ENCODE measurements at regions not wholly inside any gene's neighbourhood (a gene's known extent, or its start where the extent isn't known, plus 50 kb on each side); places are given as distances from the start of the nearest gene placed in this dataset.

DNA sequence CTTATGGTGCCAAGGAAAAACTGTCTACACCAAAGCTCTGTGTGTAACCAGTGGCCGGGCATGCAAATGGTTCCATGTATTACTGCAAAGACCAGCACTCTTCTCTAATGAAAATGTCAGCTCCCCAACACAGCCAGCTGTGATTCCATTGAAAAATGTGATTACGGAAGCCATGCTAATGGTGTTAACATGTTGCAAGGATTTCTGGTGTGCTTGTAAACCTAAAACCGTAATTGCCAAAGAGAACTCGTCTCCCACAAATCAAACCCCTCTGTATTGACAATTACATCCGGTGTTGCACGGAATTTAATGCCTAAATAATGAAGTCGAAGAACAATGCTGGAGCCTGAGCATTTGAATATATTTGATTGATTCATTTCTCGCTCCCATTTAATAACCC is 351.7 kb downstream of the NPIPA8 start:
- no peak for DNase-seq
- no peaks in the 10 kb centered on the region for H3K4me1 Mint-ChIP-seq
- POLR2A ChIA-PET: no interaction called here
- no peaks in the 10 kb centered on the region for H3K36me3 Mint-ChIP-seq (ENCODE audit: low read depth)
- no peaks in the 10 kb centered on the region for H3K27me3 Mint-ChIP-seq
- H3K9me3 Mint-ChIP-seq: no peaks in the 10 kb centered on the region
- intact Hi-C loops (cut with micrococcal nuclease): no loop called here
- H3K4me3 Mint-ChIP-seq: no peak overlapping the region
- ATAC-seq (ENCODE audit: low read depth): no peak
- TF ChIP-seq, protein P1, sequence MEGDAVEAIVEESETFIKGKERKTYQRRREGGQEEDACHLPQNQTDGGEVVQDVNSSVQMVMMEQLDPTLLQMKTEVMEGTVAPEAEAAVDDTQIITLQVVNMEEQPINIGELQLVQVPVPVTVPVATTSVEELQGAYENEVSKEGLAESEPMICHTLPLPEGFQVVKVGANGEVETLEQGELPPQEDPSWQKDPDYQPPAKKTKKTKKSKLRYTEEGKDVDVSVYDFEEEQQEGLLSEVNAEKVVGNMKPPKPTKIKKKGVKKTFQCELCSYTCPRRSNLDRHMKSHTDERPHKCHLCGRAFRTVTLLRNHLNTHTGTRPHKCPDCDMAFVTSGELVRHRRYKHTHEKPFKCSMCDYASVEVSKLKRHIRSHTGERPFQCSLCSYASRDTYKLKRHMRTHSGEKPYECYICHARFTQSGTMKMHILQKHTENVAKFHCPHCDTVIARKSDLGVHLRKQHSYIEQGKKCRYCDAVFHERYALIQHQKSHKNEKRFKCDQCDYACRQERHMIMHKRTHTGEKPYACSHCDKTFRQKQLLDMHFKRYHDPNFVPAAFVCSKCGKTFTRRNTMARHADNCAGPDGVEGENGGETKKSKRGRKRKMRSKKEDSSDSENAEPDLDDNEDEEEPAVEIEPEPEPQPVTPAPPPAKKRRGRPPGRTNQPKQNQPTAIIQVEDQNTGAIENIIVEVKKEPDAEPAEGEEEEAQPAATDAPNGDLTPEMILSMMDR (IDR thresholded peaks at IDR 0.05): no peak
- CTCF ChIA-PET: no interaction called here
- no peak overlapping the region for H3K27ac Mint-ChIP-seq

DNA sequence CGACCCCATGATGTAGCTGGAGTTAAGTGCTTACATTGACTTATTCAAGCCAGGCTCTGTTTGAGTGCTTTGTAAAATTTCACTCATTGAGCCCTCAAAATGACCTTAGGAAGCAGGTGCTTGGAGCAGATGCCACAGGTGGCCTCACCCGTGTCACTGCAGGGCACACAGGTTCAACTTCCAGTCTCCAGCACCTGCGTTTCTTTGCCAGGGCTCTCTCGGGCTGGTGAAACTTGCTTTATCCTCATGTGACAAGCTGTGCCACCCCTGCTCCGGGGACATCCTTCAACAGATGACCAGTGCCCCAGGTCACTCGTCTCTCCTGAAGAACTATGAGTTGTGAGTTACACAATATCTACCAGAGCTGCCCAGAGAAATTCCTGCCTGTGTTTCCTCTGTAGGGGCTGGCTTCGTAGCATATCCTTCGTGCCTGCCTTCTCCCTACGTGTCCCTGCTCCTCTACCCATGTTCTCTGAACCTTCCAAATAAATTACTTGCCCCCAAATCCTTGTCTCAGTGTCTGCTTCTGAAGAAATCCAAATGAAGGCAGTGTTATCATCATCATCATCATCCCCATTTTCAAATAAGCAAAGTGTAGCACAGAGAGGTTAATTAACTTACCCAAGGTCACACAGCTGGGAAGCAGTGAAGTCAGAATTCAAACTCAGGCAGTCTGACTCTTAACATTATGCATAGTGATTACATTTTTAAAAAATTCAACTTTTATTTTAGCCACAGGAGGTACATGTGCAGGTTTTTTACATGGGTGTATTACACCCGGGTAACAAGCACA is 352.5 kb downstream of the NPIPA8 start:
- ATAC-seq (ENCODE audit: low read depth) (no peak), DNase-seq (no peak)
- Mint-ChIP-seq H3K27ac (no peak overlapping the region), H3K27me3 (no peaks in the 10 kb centered on the region), H3K36me3 (ENCODE audit: low read depth) (no peaks in the 10 kb centered on the region), H3K4me1 (no peaks in the 10 kb centered on the region), H3K4me3 (no peak overlapping the region), H3K9me3 (no peaks in the 10 kb centered on the region)
- TF ChIP-seq, protein P1 (IDR thresholded peaks at IDR 0.05): no peak
- POLR2A ChIA-PET: no interaction called here
- intact Hi-C loops (cut with micrococcal nuclease): no loop called here
- CTCF ChIA-PET: no interaction called here

DNA sequence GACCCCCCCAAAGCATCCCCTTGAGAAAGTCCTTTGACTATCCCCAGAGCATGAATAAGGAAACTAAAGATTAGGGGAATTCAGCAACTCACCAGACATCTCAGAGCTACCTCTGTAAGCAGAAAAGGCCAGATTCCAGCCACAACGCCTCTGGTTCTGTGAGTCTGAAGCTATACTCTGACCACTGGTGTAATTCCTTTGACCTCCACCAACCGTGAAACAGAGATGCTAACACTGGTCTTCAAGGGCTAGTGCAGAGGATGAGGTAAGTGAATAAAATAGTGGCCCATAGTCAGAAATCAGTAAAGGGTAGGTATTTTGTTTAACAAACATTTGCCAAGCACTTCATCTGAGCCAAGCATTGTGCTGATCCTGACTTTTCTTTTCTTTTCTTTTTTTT is 353.4 kb downstream of the NPIPA8 start:
- H3K9me3 Mint-ChIP-seq: peaks cover 4% of the 10 kb centered on the region
- TF ChIP-seq, protein P1 (IDR thresholded peaks at IDR 0.05): no peak
- H3K4me1 Mint-ChIP-seq: no peaks in the 10 kb centered on the region
- H3K36me3 Mint-ChIP-seq (ENCODE audit: low read depth): no peaks in the 10 kb centered on the region
- no peaks in the 10 kb centered on the region for H3K27me3 Mint-ChIP-seq
- H3K27ac Mint-ChIP-seq: no peak overlapping the region
- ATAC-seq (ENCODE audit: low read depth) (no peak), DNase-seq (no peak)
- ChIA-PET CTCF (no interaction called here), POLR2A (no interaction called here)
- intact Hi-C loops (cut with micrococcal nuclease): no loop called here
- H3K4me3 Mint-ChIP-seq: no peak overlapping the region

DNA sequence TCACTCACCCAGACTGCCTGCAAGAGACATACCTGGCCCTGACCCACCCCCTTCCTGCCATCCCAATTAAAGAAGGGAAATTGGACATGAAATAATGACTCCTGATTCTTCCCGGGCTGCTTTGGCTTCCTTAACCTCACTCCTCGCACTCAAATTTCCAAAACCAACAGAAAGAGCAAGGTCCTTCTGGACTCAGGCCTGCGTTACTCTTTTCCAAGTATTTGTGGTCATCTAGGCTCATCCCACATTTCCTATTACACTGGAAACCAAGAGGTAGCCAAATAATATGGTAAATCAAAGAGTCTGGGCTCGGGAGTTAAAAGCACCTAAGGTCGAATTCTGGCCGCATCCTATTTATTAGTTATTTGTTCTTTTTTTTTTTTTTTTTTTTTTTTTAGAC is 359.3 kb downstream of the NPIPA8 start:
- ATAC-seq (ENCODE audit: low read depth): no peak

DNA sequence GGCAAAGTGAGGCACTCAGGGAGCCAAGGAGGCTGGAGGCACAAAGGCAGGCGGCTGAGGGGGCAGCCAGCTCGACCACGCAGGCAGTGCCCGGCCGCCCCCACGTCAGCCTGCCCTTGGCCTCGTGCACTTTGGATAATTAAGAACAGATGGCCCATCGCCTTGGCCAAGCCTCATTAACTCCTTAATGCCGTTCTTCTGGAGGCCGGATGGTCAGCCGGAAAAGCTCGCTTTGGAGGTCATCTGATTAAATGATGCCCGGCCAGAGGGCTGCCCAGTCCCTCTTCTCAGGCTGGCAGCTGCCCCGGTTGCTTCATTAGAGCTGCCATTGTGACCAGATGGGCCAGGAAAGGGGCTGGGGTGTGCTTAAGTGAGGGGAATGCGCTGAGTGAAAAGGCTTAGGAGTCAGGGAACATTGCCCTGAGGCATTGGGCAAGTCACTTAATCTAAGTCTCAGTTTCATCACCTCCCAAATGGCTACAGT is 364.0 kb downstream of the NPIPA8 start:
- POLR2A ChIA-PET: no interaction called here
- CTCF ChIA-PET: no interaction called here
- no peaks in the 10 kb centered on the region for H3K4me1 Mint-ChIP-seq
- DNase-seq: no peak
- H3K36me3 Mint-ChIP-seq (ENCODE audit: low read depth): no peaks in the 10 kb centered on the region
- no peak overlapping the region for H3K4me3 Mint-ChIP-seq
- TF ChIP-seq, protein P1 (IDR thresholded peaks at IDR 0.05): no peak
- no peak overlapping the region for H3K27ac Mint-ChIP-seq
- intact Hi-C loops (cut with micrococcal nuclease): no loop called here
- H3K27me3 Mint-ChIP-seq: peaks cover 15% of the 10 kb centered on the region
- no peak for ATAC-seq (ENCODE audit: low read depth)
- H3K9me3 Mint-ChIP-seq: no peaks in the 10 kb centered on the region

More for the DNA sequence above, 359.3 kb downstream of the NPIPA8 start:
- ChIA-PET POLR2A (no interaction called here), CTCF (no interaction called here)
- Mint-ChIP-seq H3K27me3 (no peaks in the 10 kb centered on the region), H3K36me3 (ENCODE audit: low read depth) (no peaks in the 10 kb centered on the region), H3K27ac (no peak overlapping the region), H3K4me1 (no peaks in the 10 kb centered on the region), H3K9me3 (peaks cover 4% of the 10 kb centered on the region), H3K4me3 (no peak overlapping the region)
- intact Hi-C loops (cut with micrococcal nuclease): no loop called here
- TF ChIP-seq, protein P1 (IDR thresholded peaks at IDR 0.05): no peak
- no peak for DNase-seq
